HEK293 (cell line): ENCODE measurements at regions not wholly inside any gene's neighbourhood (a gene's known extent, or its start where the extent isn't known, plus 50 kb on each side); places are given as distances from the start of the nearest gene placed in this dataset.

Experiments used
- CTCF ChIA-PET: fragments of 350-600 bp; formaldehyde crosslinking; extraction: SDS; loops from one replicate; lab custom pipeline; 2021; ENCODE audit warnings: antibody characterized with exemption; lab: Yijun Ruan, JAX
- POLR2A ChIA-PET: fragments of 300-600 bp; formaldehyde crosslinking; extraction: SDS; loops from one replicate; lab custom pipeline; 2020; ENCODE audit warnings: antibody characterized with exemption, inconsistent platforms; lab: Yijun Ruan, JAX
- H3K27ac ChIP-seq: fragments of 200-500 bp; sonication (Bioruptor generic); 2 replicates; pipeline ENCODE4 v1.5.1; 2014; ENCODE audit warnings: low read depth, low read length, control low read depth, inconsistent platforms; ENCODE audit errors: extremely low read depth
- H3K36me3 ChIP-seq, 2 experiments: fragments of 200-500 bp in 1 of 2; sonication (Bioruptor generic) in 1 of 2; 1 replicate in 1 of 2; 2 replicates in 1 of 2; pipeline ENCODE4 v1.5.1; 2014 to 2017; ENCODE audit warnings: inconsistent platforms in 2 of 2, low read length in 2 of 2; ENCODE audit not compliant: control insufficient read depth in 2 of 2, insufficient read depth in 1 of 2
- H3K4me1 ChIP-seq: fragments of 200-500 bp; sonication (Bioruptor generic); 2 replicates; pipeline ENCODE4 v1.5.1; 2014; ENCODE audit warnings: mild to moderate bottlenecking, low read length, inconsistent platforms; ENCODE audit not compliant: control insufficient read depth, insufficient read depth
- H3K4me3 ChIP-seq: 2 replicates; pipeline ENCODE4 v1.5.1; 2011; ENCODE audit warnings: low read depth, mild to moderate bottlenecking, control low read depth, low read length, moderate library complexity
- H3K9me3 ChIP-seq: fragments of 200-500 bp; sonication (Bioruptor generic); 2 replicates; pipeline ENCODE4 v1.5.1; 2014; ENCODE audit warnings: low read depth, low read length, inconsistent platforms; ENCODE audit not compliant: control insufficient read depth, insufficient read depth
- GLI4 ChIP-seq: fragments of 450-650 bp; formaldehyde crosslinking; IDR thresholded peaks from 2 replicates; pipeline ENCODE4 v1.5.1; 2016; ENCODE audit warnings: missing biosample characterization, missing genetic modification characterization
- GLIS2 ChIP-seq: fragments of 450-650 bp; formaldehyde crosslinking; IDR thresholded peaks from 2 replicates; pipeline ENCODE4 v1.5.1; 2016; ENCODE audit warnings: missing biosample characterization, missing genetic modification characterization
- HOXA7 ChIP-seq: sonication (generic); formaldehyde crosslinking; IDR thresholded peaks from 2 replicates; pipeline ENCODE4 v1.8.1; 2022; ENCODE audit warnings: missing genetic modification reagents, borderline replicate concordance
- KLF7 ChIP-seq: fragments of 450-650 bp; formaldehyde crosslinking; IDR thresholded peaks from 2 replicates; pipeline ENCODE4 v1.5.1; 2016; ENCODE audit warnings: missing biosample characterization, missing genetic modification characterization, borderline replicate concordance
- TRIM28 ChIP-seq: IDR thresholded peaks from 2 replicates; pipeline ENCODE4 v1.6.1; 2011; ENCODE audit warnings: low read length, control low read depth, borderline replicate concordance
- ZBTB21 ChIP-seq: fragments of 450-650 bp; formaldehyde crosslinking; IDR thresholded peaks from 2 replicates; pipeline ENCODE4 v1.5.1; 2017; ENCODE audit warnings: missing biosample characterization, missing genetic modification characterization
- ZBTB8A ChIP-seq: fragments of 450-650 bp; formaldehyde crosslinking; IDR thresholded peaks from 2 replicates; pipeline ENCODE4 v1.5.1; 2016; ENCODE audit warnings: missing biosample characterization, missing genetic modification characterization
- ZNF112 ChIP-seq: fragments of 450-650 bp; formaldehyde crosslinking; IDR thresholded peaks from 2 replicates; pipeline ENCODE4 v1.5.0; 2017; ENCODE audit warnings: missing biosample characterization, missing genetic modification characterization
- ZNF138 ChIP-seq: fragments of 450-650 bp; formaldehyde crosslinking; IDR thresholded peaks from 2 replicates; pipeline ENCODE4 v1.5.1; 2016; ENCODE audit warnings: missing biosample characterization, missing genetic modification characterization, borderline replicate concordance
- ZNF169 ChIP-seq: fragments of 450-650 bp; formaldehyde crosslinking; IDR thresholded peaks from 2 replicates; pipeline ENCODE4 v1.5.1; 2016; ENCODE audit warnings: missing biosample characterization, missing genetic modification characterization
- ZNF174 ChIP-seq: fragments of 450-650 bp; formaldehyde crosslinking; IDR thresholded peaks from 2 replicates; pipeline ENCODE4 v1.5.0; 2017; ENCODE audit warnings: missing biosample characterization, mild to moderate bottlenecking, missing genetic modification characterization
- ZNF2 ChIP-seq: fragments of 450-650 bp; formaldehyde crosslinking; IDR thresholded peaks from 2 replicates; pipeline ENCODE4 v1.5.1; 2016; ENCODE audit warnings: missing biosample characterization, missing genetic modification characterization
- ZNF202 ChIP-seq: fragments of 450-650 bp; formaldehyde crosslinking; IDR thresholded peaks from 2 replicates; pipeline ENCODE4 v1.5.1; 2016; ENCODE audit warnings: missing biosample characterization, missing genetic modification characterization, borderline replicate concordance
- ZNF24 ChIP-seq: fragments of 450-650 bp; formaldehyde crosslinking; IDR thresholded peaks from 2 replicates; pipeline ENCODE4 v1.5.1; 2016; ENCODE audit warnings: missing biosample characterization, missing genetic modification characterization
- ZNF266 ChIP-seq: fragments of 450-650 bp; formaldehyde crosslinking; IDR thresholded peaks from 2 replicates; pipeline ENCODE4 v1.5.1; 2016; ENCODE audit warnings: missing biosample characterization, missing genetic modification characterization, low read depth
- ZNF354C ChIP-seq: fragments of 450-650 bp; formaldehyde crosslinking; IDR thresholded peaks from 2 replicates; pipeline ENCODE4 v1.5.1; 2016; ENCODE audit warnings: missing biosample characterization, missing genetic modification characterization, low read depth, borderline replicate concordance
- ZNF548 ChIP-seq: fragments of 450-650 bp; formaldehyde crosslinking; IDR thresholded peaks from 2 replicates; pipeline ENCODE4 v1.5.1; 2016; ENCODE audit warnings: missing biosample characterization, missing genetic modification characterization
- ZNF571 ChIP-seq: fragments of 450-650 bp; formaldehyde crosslinking; IDR thresholded peaks from 2 replicates; pipeline ENCODE4 v1.5.0; 2017; ENCODE audit warnings: missing biosample characterization, missing genetic modification characterization
- ZNF610 ChIP-seq: fragments of 450-650 bp; formaldehyde crosslinking; IDR thresholded peaks from 2 replicates; pipeline ENCODE4 v1.5.1; 2016; ENCODE audit warnings: missing biosample characterization, missing genetic modification characterization, borderline replicate concordance
- ZNF626 ChIP-seq: fragments of 450-650 bp; sonication (Bioruptor Pico); formaldehyde crosslinking; IDR thresholded peaks from 2 replicates; pipeline ENCODE4 v1.5.1; 2018; ENCODE audit warnings: missing biosample characterization, missing genetic modification characterization, inconsistent platforms
- ZNF654 ChIP-seq: fragments of 450-650 bp; formaldehyde crosslinking; IDR thresholded peaks from 2 replicates; pipeline ENCODE4 v1.5.1; 2016; ENCODE audit warnings: low read depth, missing biosample characterization, missing genetic modification characterization
- ZNF747 ChIP-seq: fragments of 450-650 bp; formaldehyde crosslinking; IDR thresholded peaks from 2 replicates; pipeline ENCODE4 v1.5.1; 2016; ENCODE audit warnings: missing biosample characterization, missing genetic modification characterization
- ZNF785 ChIP-seq: fragments of 450-650 bp; formaldehyde crosslinking; IDR thresholded peaks from 2 replicates; pipeline ENCODE4 v1.5.1; 2016; ENCODE audit warnings: missing biosample characterization, missing genetic modification characterization
- ZNF837 ChIP-seq: fragments of 450-650 bp; formaldehyde crosslinking; IDR thresholded peaks from 2 replicates; pipeline ENCODE4 v1.5.1; 2016; ENCODE audit warnings: missing biosample characterization, missing genetic modification characterization
- TF ChIP-seq, protein P1 (sequence below): fragments of 450-650 bp; formaldehyde crosslinking; IDR thresholded peaks from 2 replicates; pipeline ENCODE4 v1.5.1; 2016; ENCODE audit warnings: missing biosample characterization, missing genetic modification characterization
- TF ChIP-seq, protein P2 (sequence below): fragments of 450-650 bp; formaldehyde crosslinking; IDR thresholded peaks from 2 replicates; pipeline ENCODE4 v1.5.1; 2017; ENCODE audit warnings: missing biosample characterization, mild to moderate bottlenecking, missing genetic modification characterization, moderate library complexity
- TF ChIP-seq, protein P3 (sequence below): fragments of 450-650 bp; formaldehyde crosslinking; IDR thresholded peaks from 2 replicates; pipeline ENCODE4 v1.5.1; 2016; ENCODE audit warnings: missing biosample characterization, missing genetic modification characterization, low read depth

DNA sequence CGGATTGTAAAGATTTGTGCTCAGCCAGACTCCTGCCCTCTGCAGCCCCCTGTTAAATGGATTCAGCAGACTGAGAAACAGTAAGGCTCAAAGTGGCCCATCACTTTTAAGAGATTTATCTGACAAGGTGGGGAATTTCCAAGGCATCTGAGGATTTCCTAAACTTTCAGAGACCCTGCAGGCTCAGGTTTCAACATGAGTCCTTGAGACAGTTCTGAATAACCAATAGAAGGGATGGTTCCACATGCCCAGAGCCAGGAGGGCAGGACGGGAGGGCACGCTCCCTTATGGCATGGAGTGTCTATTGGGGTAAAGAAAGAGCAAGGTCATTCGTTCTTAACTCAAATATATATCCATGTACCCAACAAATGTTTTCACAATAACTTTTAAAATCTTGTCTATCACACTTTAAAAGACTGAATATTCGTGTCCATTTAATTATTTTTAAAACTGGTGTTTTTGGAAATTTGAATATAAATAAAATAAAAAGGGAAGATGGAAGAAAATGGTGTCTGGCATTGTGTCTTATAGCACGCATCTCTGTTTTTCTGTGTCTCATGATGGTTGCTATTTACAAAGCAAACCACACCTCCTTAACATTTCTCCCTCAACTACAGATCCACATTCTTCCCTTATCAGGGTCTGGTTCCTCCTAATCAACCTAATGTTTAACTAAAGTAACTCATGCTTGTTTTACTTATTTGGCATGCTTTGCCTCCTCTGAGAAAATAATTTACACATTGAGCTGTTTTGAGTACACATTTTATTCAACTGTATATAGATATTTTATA, 56.0 kb upstream of the DSG1 start:
- no peak overlapping the region for H3K4me3 ChIP-seq
- no peaks in the 10 kb centered on the region for H3K36me3 ChIP-seq
- TF ChIP-seq, protein P1, sequence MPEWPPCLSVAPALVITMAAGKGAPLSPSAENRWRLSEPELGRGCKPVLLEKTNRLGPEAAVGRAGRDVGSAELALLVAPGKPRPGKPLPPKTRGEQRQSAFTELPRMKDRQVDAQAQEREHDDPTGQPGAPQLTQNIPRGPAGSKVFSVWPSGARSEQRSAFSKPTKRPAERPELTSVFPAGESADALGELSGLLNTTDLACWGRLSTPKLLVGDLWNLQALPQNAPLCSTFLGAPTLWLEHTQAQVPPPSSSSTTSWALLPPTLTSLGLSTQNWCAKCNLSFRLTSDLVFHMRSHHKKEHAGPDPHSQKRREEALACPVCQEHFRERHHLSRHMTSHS, result no peak
- TF ChIP-seq ZNF610 (tag by site-specific recombination) (no peak), ZNF785 (tag by site-specific recombination) (no peak), ZNF174 (tag by site-specific recombination) (no peak), ZNF654 (tag by site-specific recombination) (no peak), ZNF354C (tag by site-specific recombination) (no peak), ZNF202 (no peak), ZNF747 (tag by site-specific recombination) (no peak), ZNF138 (tag by site-specific recombination) (no peak), GLI4 (tag by site-specific recombination) (no peak), ZNF571 (tag by site-specific recombination) (no peak), ZNF112 (no peak)
- TF ChIP-seq, protein P2, sequence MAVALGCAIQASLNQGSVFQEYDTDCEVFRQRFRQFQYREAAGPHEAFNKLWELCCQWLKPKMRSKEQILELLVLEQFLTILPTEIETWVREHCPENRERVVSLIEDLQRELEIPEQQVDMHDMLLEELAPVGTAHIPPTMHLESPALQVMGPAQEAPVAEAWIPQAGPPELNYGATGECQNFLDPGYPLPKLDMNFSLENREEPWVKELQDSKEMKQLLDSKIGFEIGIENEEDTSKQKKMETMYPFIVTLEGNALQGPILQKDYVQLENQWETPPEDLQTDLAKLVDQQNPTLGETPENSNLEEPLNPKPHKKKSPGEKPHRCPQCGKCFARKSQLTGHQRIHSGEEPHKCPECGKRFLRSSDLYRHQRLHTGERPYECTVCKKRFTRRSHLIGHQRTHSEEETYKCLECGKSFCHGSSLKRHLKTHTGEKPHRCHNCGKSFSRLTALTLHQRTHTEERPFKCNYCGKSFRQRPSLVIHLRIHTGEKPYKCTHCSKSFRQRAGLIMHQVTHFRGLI (tag by site-specific recombination), result no peak
- TF ChIP-seq, all 188 proteins: peak for 0
- Histone ChIP-seq H3K9me3 (no peaks in the 10 kb centered on the region), H3K4me1 (no peaks in the 10 kb centered on the region), H3K27ac (no peak overlapping the region)
- ChIA-PET POLR2A (no interaction called here), CTCF (no interaction called here)

DNA sequence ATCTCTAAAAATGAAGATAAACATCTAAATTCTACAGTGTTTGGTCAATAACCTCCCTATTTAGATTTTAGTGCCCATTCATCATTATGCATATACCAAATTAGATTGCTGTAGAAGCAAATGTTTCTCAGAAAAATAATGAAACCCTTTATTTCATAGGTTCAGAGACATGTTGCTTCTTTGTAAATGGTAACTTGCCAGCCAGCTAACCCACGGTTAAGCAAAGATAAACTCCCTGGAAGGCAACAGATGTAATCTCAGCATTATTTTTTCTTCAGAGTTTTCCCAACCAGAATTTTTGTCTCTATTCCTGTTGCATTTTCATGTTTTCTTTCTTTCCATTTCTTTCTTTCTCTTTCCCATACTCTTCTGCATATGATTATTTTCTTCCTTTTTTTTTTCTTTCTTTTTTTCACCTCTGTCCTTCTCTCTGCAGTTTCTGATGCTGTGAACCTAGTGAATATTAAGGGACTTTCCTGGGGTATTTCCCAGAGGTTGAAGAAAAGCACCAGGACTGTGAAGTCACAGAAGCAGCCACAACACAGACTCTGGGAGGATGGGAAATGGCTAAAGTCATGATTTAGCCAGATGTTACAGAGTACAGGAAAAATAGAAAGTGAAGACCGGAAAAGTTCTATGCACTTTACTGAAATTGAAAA, 50.0 kb upstream of the DSG1 start:
- no peaks in the 10 kb centered on the region for H3K4me1 ChIP-seq
- no peak overlapping the region for H3K4me3 ChIP-seq
- H3K36me3 ChIP-seq, result no peaks in the 10 kb centered on the region
- ChIA-PET POLR2A (no interaction called here), CTCF (interaction anchor here (1.2 kb wide), 1 partner anchor 165 kb away, joined by 3 read pairs; no protein-coding TSS in a partner anchor)
- no peak overlapping the region for H3K27ac ChIP-seq
- H3K9me3 ChIP-seq, result no peaks in the 10 kb centered on the region
- no peak for TF ChIP-seq GLIS2 (tag by site-specific recombination)
- no peak for TF ChIP-seq KLF7 (tag by site-specific recombination)
- no peak for TF ChIP-seq ZNF169 (tag by site-specific recombination)
- TF ChIP-seq ZNF2 (tag by site-specific recombination), result no peak
- TF ChIP-seq, protein P3, sequence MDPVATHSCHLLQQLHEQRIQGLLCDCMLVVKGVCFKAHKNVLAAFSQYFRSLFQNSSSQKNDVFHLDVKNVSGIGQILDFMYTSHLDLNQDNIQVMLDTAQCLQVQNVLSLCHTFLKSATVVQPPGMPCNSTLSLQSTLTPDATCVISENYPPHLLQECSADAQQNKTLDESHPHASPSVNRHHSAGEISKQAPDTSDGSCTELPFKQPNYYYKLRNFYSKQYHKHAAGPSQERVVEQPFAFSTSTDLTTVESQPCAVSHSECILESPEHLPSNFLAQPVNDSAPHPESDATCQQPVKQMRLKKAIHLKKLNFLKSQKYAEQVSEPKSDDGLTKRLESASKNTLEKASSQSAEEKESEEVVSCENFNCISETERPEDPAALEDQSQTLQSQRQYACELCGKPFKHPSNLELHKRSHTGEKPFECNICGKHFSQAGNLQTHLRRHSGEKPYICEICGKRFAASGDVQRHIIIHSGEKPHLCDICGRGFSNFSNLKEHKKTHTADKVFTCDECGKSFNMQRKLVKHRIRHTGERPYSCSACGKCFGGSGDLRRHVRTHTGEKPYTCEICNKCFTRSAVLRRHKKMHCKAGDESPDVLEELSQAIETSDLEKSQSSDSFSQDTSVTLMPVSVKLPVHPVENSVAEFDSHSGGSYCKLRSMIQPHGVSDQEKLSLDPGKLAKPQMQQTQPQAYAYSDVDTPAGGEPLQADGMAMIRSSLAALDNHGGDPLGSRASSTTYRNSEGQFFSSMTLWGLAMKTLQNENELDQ (tag by site-specific recombination), result no peak
- TF ChIP-seq ZNF626 (tag by site-specific recombination), result no peak
- TF ChIP-seq ZNF138 (tag by site-specific recombination), result no peak
- no peak for TF ChIP-seq ZBTB8A (tag by site-specific recombination)
- TF ChIP-seq ZNF266 (tag by site-specific recombination), result no peak
- no peak for TF ChIP-seq ZNF548 (tag by site-specific recombination)
- no peak for TF ChIP-seq ZNF837 (tag by site-specific recombination)
- TF ChIP-seq TRIM28, result no peak
- TF ChIP-seq ZNF24 (tag by site-specific recombination), result no peak
- no peak for TF ChIP-seq ZBTB21 (tag by site-specific recombination)
- TF ChIP-seq HOXA7 (CRISPR knock-in tag), result no peak
